Brain microvascular endothelial cell (primary cell): ENCODE measurements at regions not wholly inside any gene's neighbourhood (a gene's known extent, or its start where the extent isn't known, plus 50 kb on each side); places are given as distances from the start of the nearest gene placed in this dataset.

Source experiments
- DNase-seq: peaks from one replicate; pipeline ENCODE4 v3.0.0-alpha.2; 2020
- H3K27ac ChIP-seq: fragments of 250-450 bp; sonication (Bioruptor Pico); 2 replicates; pipeline ENCODE4 v1.5.1; 2020; ENCODE audit warnings: mild to moderate bottlenecking, moderate library complexity
- H3K27me3 ChIP-seq: fragments of 250-450 bp; sonication (Bioruptor Pico); replicated peaks from 2 replicates; pipeline ENCODE4 v1.5.1; 2020; ENCODE audit warnings: mild to moderate bottlenecking
- H3K36me3 ChIP-seq: fragments of 250-450 bp; sonication (Bioruptor Pico); replicated peaks from 2 replicates; pipeline ENCODE4 v1.5.1; 2020; ENCODE audit warnings: mild to moderate bottlenecking
- H3K4me3 ChIP-seq: 2 replicates; pipeline ENCODE4 v1.5.1; 2011; ENCODE audit warnings: low read depth, mild to moderate bottlenecking, control low read depth, low read length, moderate library complexity
- CTCF ChIP-seq: IDR thresholded peaks from 2 replicates; pipeline ENCODE4 v1.5.1; 2011; ENCODE audit warnings: low read depth, mild to moderate bottlenecking, moderate library complexity, low read length, control low read depth, inconsistent platforms; ENCODE audit errors: missing control alignments
- in situ Hi-C: cut with HindIII; loops from 2 replicates; pipeline ENCODE4 v1.10.0; 2017; ENCODE audit warnings: low sequenced_read_pairs, low pct_ligation_motif_present

GRCh38 chr19:28309070-28309469 lies 903.9 kb downstream of the UQCRFS1 start:
- no peak for DNase-seq
- no peak overlapping the region for H3K4me3 ChIP-seq
- no peak for TF ChIP-seq CTCF
- no peaks in the 10 kb centered on the region for H3K27me3 ChIP-seq
- H3K27ac ChIP-seq: no peak overlapping the region
- H3K36me3 ChIP-seq: no peaks in the 10 kb centered on the region
- in situ Hi-C loops: no loop called here

- Histone ChIP-seq H3K27me3 (no peaks in the 10 kb centered on the region), H3K36me3 (no peaks in the 10 kb centered on the region), H3K4me3 (no peak overlapping the region), H3K27ac (no peak overlapping the region)
- DNase-seq: no peak
- in situ Hi-C loops: no loop called here
- TF ChIP-seq CTCF: no peak
Measured at GRCh38 chr19:28307963-28308362, 905.0 kb downstream of the UQCRFS1 start.

DNA sequence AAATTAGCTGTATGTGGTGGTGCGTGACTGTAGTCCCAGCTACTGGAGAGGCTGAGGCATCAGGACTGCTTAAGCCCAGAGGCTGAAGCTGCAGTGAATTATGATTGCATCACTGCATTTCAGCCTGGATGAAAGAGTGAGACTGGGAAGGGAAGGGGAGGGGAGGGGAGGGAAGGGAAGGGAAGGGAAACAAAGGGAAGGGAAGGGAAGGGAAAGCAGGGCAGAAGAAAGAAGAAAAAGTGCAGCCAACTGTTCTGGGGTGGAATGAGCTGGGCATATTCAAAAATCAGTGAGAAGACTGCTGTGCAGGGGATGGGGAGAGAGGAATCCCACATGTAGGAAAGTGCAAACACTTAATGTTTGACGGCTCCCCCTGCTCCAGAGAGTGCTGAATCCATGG lies 905.5 kb downstream of the UQCRFS1 start:
- no peak overlapping the region for H3K4me3 ChIP-seq
- no peak for TF ChIP-seq CTCF
- in situ Hi-C loops: no loop called here
- H3K36me3 ChIP-seq: no peaks in the 10 kb centered on the region
- H3K27ac ChIP-seq: no peak overlapping the region
- no peak for DNase-seq
- H3K27me3 ChIP-seq: no peaks in the 10 kb centered on the region

GRCh38 chr19:28305513-28305912 lies 907.4 kb downstream of the UQCRFS1 start:
- no peak overlapping the region for H3K27ac ChIP-seq
- no peak for DNase-seq
- no peaks in the 10 kb centered on the region for H3K27me3 ChIP-seq
- H3K4me3 ChIP-seq: no peak overlapping the region
- in situ Hi-C loops: no loop called here
- H3K36me3 ChIP-seq: no peaks in the 10 kb centered on the region
- no peak for TF ChIP-seq CTCF

DNA sequence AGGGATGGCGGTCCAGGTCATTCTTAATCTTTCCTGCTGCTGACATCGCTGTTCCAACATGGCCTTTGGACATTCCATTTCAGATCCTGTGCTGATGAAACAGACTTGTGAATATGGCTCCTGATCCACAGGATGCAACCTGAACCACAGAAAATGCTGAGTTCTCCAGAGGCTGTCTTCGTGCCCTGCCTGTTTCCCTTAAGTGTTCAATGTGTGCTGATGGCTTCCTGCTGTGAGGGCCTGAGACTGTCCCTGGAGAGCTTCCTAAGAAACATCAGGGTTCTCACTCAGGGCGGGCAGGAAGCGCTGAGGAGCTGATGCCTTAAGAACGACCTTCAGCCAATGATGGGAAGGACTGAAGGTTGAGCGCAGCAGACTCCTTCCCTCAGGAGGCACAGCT lies 909.4 kb downstream of the UQCRFS1 start:
- TF ChIP-seq CTCF: no peak
- in situ Hi-C loops: no loop called here
- Histone ChIP-seq H3K27ac (no peak overlapping the region), H3K27me3 (no peaks in the 10 kb centered on the region), H3K36me3 (no peaks in the 10 kb centered on the region), H3K4me3 (no peak overlapping the region)
- DNase-seq: no peak

GRCh38 chr19:28301961-28302360 lies 911.0 kb downstream of the UQCRFS1 start:
- Histone ChIP-seq H3K27me3 (no peaks in the 10 kb centered on the region), H3K27ac (no peak overlapping the region), H3K4me3 (no peak overlapping the region), H3K36me3 (no peaks in the 10 kb centered on the region)
- TF ChIP-seq CTCF: no peak
- no peak for DNase-seq
- in situ Hi-C loops: no loop called here
